CD4-positive, CD25-positive, alpha-beta regulatory T cell (primary cell): ENCODE measurements at regions not wholly inside any gene's neighbourhood (a gene's known extent, or its start where the extent isn't known, plus 50 kb on each side); places are given as distances from the start of the nearest gene placed in this dataset.

Experiments used
- ATAC-seq, 2 donors: fragments of 150-1000 bp; cut with Tn5 transposase; one replicate each; pipeline ENCODE4 v1.10.0; 2021; ENCODE audit warnings: low read depth in 2 of 2, moderate number of reproducible peaks in 2 of 2, moderate library complexity in 1 of 2
- DNase-seq, 3 donors: peaks; one replicate each; pipeline versions ENCODE4 v3.0.0 to v3.0.0-alpha.2; 2012 to 2022; ENCODE audit warnings: mixed read lengths in 1 of 3
- H3K27ac ChIP-seq: one replicate; pipeline ENCODE4 v1.7.0; 2013; ENCODE audit warnings: mild to moderate bottlenecking, low read length; ENCODE audit not compliant: insufficient read depth, poor library complexity, severe bottlenecking
- H3K27me3 ChIP-seq: one replicate; pipeline ENCODE4 v1.7.0; 2013; ENCODE audit warnings: low read length; ENCODE audit not compliant: control insufficient read depth, insufficient read depth
- H3K36me3 ChIP-seq: one replicate; pipeline ENCODE4 v1.7.0; 2013; ENCODE audit warnings: mild to moderate bottlenecking, low read length, moderate library complexity; ENCODE audit not compliant: control insufficient read depth, insufficient read depth
- H3K4me1 ChIP-seq: 2 replicates; pipeline ENCODE4 v1.7.0; 2013; ENCODE audit warnings: mild to moderate bottlenecking, low read length; ENCODE audit not compliant: insufficient read depth, control insufficient read depth, poor library complexity, severe bottlenecking
- H3K4me3 ChIP-seq: one replicate; pipeline ENCODE4 v1.7.0; 2013; ENCODE audit warnings: low read depth, mild to moderate bottlenecking, low read length, moderate library complexity
- H3K9me3 ChIP-seq, 2 experiments: 1 replicate in 1 of 2; 2 replicates in 1 of 2; pipeline ENCODE4 v1.7.0; 2013; ENCODE audit warnings: low read length in 2 of 2, mild to moderate bottlenecking in 1 of 2, moderate library complexity in 1 of 2; ENCODE audit not compliant: control insufficient read depth in 2 of 2
- H3K27ac Mint-ChIP-seq, 3 donors: one replicate each; pipeline ENCODE4 v1.8.0; 2020 to 2022; ENCODE audit warnings: mild to moderate bottlenecking in 3 of 3, mixed read lengths in 3 of 3, moderate library complexity in 2 of 3
- H3K27me3 Mint-ChIP-seq: one replicate; pipeline ENCODE4 v1.8.0; 2022; ENCODE audit warnings: mild to moderate bottlenecking, mixed read lengths
- H3K36me3 Mint-ChIP-seq: one replicate; pipeline ENCODE4 v1.8.0; 2020; ENCODE audit warnings: mixed read lengths
- H3K4me1 Mint-ChIP-seq, 4 donors: one replicate each; pipeline ENCODE4 v1.8.0; 2020 to 2022; ENCODE audit warnings: mixed read lengths in 4 of 4, mild to moderate bottlenecking in 1 of 4
- H3K4me3 Mint-ChIP-seq, 4 donors: one replicate each; pipeline ENCODE4 v1.8.0; 2020 to 2022; ENCODE audit warnings: mild to moderate bottlenecking in 4 of 4, mixed read lengths in 4 of 4, moderate library complexity in 3 of 4
- H3K9me3 Mint-ChIP-seq, 7 donors: one replicate each; pipeline ENCODE4 v1.8.0; 2020 to 2022; ENCODE audit warnings: mixed read lengths in 7 of 7, mild to moderate bottlenecking in 3 of 7, moderate library complexity in 2 of 7

DNA sequence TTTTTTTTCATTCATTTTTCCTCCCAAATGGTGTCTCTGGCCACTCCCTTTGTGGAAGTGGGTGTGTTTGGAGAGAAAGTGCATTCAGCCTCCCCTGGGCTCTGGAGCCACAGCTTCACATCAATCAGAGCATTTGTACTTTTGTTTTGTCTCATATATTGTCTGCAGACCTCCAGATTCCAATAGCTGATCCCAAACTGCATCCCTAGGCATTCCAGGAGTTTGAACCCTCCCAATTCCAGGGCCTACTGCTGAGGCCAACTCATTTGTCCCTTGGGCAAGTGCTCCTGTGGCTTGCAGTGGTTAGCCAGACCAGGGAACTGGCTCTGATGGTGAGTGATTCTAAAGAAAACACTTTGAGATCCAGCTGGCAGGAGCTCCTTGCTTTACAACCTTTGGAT, 163.3 kb downstream of the IPMK start:
- H3K27ac Mint-ChIP-seq, result no peak overlapping the region
- H3K36me3 Mint-ChIP-seq, result no peaks in the 10 kb centered on the region

DNA sequence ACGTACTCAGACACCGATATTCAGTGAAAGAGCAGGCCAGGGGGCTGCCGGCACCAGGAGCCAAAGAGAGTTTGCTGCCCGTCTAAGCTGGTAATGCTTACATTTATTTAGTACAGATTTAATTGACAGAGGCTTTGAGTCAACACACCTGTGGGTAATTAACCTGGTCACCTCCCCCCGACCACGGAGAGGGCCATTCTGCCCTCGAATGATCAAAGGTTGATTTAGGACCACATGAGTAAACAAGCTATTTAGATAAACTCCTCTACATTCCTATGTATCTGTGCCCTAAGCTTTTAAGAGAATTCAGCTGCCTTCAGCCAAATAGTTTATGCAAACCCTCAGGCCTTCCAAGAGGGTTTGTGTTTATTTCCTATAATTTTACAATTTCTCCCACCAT, 164.8 kb downstream of the IPMK start:
- DNase-seq, result no peak
- Mint-ChIP-seq H3K36me3 (no peaks in the 10 kb centered on the region), H3K4me1 (no peaks in the 10 kb centered on the region), H3K27ac (no peak overlapping the region), H3K27me3 (no peaks in the 10 kb centered on the region), H3K9me3 (peaks cover 0 to 2% (median 0%) of the 10 kb centered on the region in 7 donors), H3K4me3 (no peak overlapping the region)
- H3K4me3 ChIP-seq, result no peak overlapping the region
- no peaks in the 10 kb centered on the region for H3K27me3 ChIP-seq
- no peaks in the 10 kb centered on the region for H3K36me3 ChIP-seq
- no peak overlapping the region for H3K27ac ChIP-seq
- H3K9me3 ChIP-seq, result no peaks in the 10 kb centered on the region
- no peaks in the 10 kb centered on the region for H3K4me1 ChIP-seq
- ATAC-seq, result no peak

More for the DNA sequence above, 163.3 kb downstream of the IPMK start:
- Histone ChIP-seq H3K4me3 (no peak overlapping the region), H3K9me3 (no peaks in the 10 kb centered on the region), H3K27me3 (no peaks in the 10 kb centered on the region), H3K4me1 (no peaks in the 10 kb centered on the region), H3K27ac (no peak overlapping the region), H3K36me3 (no peaks in the 10 kb centered on the region)
- Mint-ChIP-seq H3K9me3 (peaks cover 0 to 2% (median 0%) of the 10 kb centered on the region in 7 donors), H3K4me1 (no peaks in the 10 kb centered on the region), H3K4me3 (no peak overlapping the region), H3K27me3 (no peaks in the 10 kb centered on the region)
- DNase-seq, result no peak
- ATAC-seq, result no peak

DNA sequence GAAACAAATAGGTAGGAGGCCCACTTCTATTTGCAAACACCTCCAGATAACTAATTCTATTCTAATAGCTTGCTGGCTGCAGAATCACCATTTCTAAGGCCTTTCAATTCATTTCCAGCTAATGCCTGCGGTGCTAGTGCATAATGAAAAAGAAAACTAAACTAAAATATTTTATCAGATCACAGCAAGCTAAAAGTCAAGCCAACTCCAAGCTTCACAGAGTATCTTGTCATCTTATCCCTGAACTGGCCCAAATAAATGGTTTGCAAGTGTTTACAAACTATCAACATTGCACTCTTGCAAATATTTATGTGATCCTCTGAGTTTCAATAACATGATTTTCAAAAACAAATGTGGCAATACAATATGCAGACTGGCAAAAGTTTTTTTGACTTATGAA, 166.0 kb downstream of the IPMK start:
- no peak overlapping the region for H3K4me3 Mint-ChIP-seq

DNA sequence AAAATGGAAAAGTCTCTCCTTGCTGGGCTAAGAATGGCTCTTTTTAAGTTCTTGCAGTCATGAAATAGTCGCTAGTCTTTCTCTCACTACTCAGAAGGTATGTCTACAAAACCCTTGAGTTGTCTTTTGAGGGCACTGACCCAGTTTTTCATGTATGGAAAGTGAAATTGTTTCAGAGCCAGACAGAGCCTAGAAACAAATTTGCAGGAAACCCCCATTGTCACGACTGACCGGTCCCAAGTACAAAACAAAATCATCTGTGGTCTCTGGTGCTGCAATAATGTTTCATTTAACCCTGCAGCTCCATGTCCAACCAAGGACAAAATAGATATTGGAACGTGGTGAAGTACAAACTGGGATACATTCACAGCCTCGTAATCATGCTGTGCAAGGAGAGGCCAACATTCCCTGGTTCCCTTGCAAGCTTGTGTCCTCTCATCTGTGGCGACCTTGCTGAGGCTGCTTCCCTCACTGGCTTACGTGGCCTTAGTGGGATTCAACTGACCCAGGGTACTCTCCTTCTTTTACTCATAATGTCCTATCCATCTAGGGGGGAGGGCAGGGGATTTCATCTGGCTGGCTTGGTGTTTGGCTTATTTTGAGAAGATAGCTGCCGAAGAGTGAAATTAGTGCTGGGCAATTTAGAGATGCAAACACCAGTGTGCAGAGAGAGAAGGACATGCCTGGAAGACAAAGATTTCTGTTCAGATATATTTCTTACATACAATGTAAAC, 172.5 kb downstream of the IPMK start:
- H3K9me3 Mint-ChIP-seq, result no peaks in the 10 kb centered on the region
- H3K9me3 ChIP-seq, result no peaks in the 10 kb centered on the region
- H3K4me3 ChIP-seq, result no peak overlapping the region
- H3K4me1 ChIP-seq, result no peaks in the 10 kb centered on the region
- no peak overlapping the region for H3K27ac ChIP-seq
- H3K36me3 Mint-ChIP-seq, result no peaks in the 10 kb centered on the region
- no peak overlapping the region for H3K4me3 Mint-ChIP-seq
- DNase-seq (no peak), ATAC-seq (no peak)
- H3K27me3 ChIP-seq, result no peaks in the 10 kb centered on the region
- H3K27me3 Mint-ChIP-seq, result no peaks in the 10 kb centered on the region
- H3K36me3 ChIP-seq, result no peaks in the 10 kb centered on the region
- no peak overlapping the region for H3K27ac Mint-ChIP-seq
- no peaks in the 10 kb centered on the region for H3K4me1 Mint-ChIP-seq

More for the DNA sequence above, 166.0 kb downstream of the IPMK start:
- Mint-ChIP-seq H3K9me3 (peaks cover 0 to 2% (median 0%) of the 10 kb centered on the region in 7 donors), H3K27me3 (no peaks in the 10 kb centered on the region), H3K4me1 (no peaks in the 10 kb centered on the region), H3K27ac (no peak overlapping the region), H3K36me3 (no peaks in the 10 kb centered on the region)
- Histone ChIP-seq H3K36me3 (no peaks in the 10 kb centered on the region), H3K9me3 (no peaks in the 10 kb centered on the region), H3K4me1 (no peaks in the 10 kb centered on the region), H3K27me3 (no peaks in the 10 kb centered on the region), H3K4me3 (no peak overlapping the region), H3K27ac (no peak overlapping the region)
- ATAC-seq (no peak), DNase-seq (no peak)

DNA sequence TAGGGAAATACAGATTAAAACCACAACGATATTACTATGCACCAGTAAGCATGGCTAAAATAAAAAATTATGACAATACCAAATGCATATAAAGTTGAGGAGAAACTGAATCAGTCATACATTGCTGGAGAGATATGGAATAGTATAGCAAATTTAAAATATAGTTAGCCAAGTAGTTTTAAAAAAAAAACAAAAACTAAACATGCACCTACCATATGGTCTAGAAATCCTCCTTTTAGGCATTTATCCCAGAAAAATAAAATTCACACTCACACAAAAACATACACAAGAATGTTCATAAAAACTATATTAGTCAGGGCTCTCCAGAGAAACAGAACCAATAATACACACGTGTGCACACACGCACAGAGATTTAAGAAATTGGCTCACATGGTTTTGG, 175.8 kb downstream of the IPMK start:
- Mint-ChIP-seq H3K27me3 (peaks cover 6% of the 10 kb centered on the region), H3K27ac (no peak overlapping the region), H3K9me3 (peaks cover 0 to 1% (median 0%) of the 10 kb centered on the region in 7 donors), H3K4me1 (no peaks in the 10 kb centered on the region), H3K36me3 (no peaks in the 10 kb centered on the region), H3K4me3 (no peak overlapping the region)
- DNase-seq, result no peak
- Histone ChIP-seq H3K27ac (no peak overlapping the region), H3K4me1 (no peaks in the 10 kb centered on the region), H3K27me3 (no peaks in the 10 kb centered on the region), H3K4me3 (no peak overlapping the region), H3K9me3 (no peaks in the 10 kb centered on the region), H3K36me3 (no peaks in the 10 kb centered on the region)
- no peak for ATAC-seq

DNA sequence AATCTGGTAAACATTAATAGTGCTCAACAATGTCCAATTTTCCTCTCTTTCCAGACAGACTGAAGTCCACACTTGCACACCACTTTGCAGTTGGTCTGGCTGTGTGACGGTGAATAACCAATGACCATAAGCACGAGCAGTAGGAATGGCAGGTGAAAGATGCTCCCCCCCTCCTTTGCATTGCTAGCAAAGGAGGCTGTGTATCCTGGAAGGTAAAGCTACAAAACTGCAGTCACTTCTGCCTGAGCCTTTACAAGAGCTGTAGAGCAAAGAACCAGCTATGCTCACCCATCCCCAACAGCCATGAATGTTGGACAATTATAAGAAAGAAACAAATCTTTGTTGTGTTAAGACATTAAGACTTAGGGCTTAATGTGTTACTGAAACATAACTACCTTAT, 178.0 kb downstream of the IPMK start:
- Histone ChIP-seq H3K27ac (no peak overlapping the region), H3K36me3 (no peaks in the 10 kb centered on the region), H3K4me1 (no peaks in the 10 kb centered on the region), H3K4me3 (no peak overlapping the region), H3K9me3 (no peaks in the 10 kb centered on the region), H3K27me3 (no peaks in the 10 kb centered on the region)
- Mint-ChIP-seq H3K27me3 (peaks cover 6% of the 10 kb centered on the region), H3K9me3 (peaks cover 0 to 1% (median 0%) of the 10 kb centered on the region in 7 donors), H3K36me3 (no peaks in the 10 kb centered on the region), H3K4me1 (no peaks in the 10 kb centered on the region), H3K4me3 (no peak overlapping the region), H3K27ac (no peak overlapping the region)
- no peak for DNase-seq
- no peak for ATAC-seq

DNA sequence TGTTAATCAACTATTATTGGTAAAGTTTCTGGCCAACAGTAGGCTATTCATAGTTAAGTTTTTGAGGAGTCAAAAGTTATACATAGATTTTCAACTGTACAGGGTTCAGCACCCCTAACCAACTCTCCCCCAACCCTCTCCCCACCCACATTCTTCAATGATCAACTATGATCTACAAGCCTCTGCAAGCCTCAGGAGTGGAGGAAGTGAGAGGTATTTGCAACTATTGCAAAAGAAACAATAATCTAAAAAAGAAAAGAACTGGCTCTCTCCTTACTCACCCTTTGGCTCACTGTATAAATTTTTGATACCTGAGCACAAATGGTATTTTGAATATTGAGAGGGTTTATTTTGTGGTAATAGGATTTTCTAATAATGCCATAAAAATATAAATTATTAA, 179.8 kb downstream of the IPMK start:
- H3K36me3 Mint-ChIP-seq, result no peaks in the 10 kb centered on the region
- DNase-seq, result no peak

DNA sequence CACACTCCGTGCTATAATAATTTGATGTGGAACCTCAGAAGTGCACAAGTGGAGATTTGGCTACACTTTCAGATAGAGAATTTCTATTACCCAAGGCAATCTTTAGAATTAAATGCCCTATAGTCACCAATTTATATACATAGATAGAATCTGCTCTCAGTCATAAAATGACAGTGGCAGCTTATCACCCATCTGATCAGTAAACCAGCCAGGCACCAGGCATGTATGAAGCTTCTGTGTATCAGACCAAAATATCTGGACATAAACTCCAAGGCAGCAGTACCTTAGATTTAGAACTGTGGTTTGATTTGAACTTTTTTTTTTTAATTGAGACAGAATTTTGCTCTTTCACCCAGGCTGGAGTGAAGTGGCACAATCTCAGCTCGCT, 180.9 kb downstream of the IPMK start:
- Histone ChIP-seq H3K27me3 (no peaks in the 10 kb centered on the region), H3K4me1 (no peaks in the 10 kb centered on the region), H3K9me3 (no peaks in the 10 kb centered on the region), H3K27ac (no peak overlapping the region), H3K36me3 (no peaks in the 10 kb centered on the region), H3K4me3 (no peak overlapping the region)
- no peaks in the 10 kb centered on the region for H3K36me3 Mint-ChIP-seq
- H3K9me3 Mint-ChIP-seq, result peaks cover 0 to 1% (median 0%) of the 10 kb centered on the region in 7 donors
- no peaks in the 10 kb centered on the region for H3K4me1 Mint-ChIP-seq
- DNase-seq (no peak), ATAC-seq (no peak)
- no peak overlapping the region for H3K27ac Mint-ChIP-seq
- H3K27me3 Mint-ChIP-seq, result peaks cover 6% of the 10 kb centered on the region
- no peak overlapping the region for H3K4me3 Mint-ChIP-seq

More for the DNA sequence above, 179.8 kb downstream of the IPMK start:
- Mint-ChIP-seq H3K27ac (no peak overlapping the region), H3K4me1 (no peaks in the 10 kb centered on the region), H3K27me3 (peaks cover 6% of the 10 kb centered on the region), H3K9me3 (peaks cover 0 to 1% (median 0%) of the 10 kb centered on the region in 7 donors), H3K4me3 (no peak overlapping the region)
- Histone ChIP-seq H3K4me1 (no peaks in the 10 kb centered on the region), H3K9me3 (no peaks in the 10 kb centered on the region), H3K4me3 (no peak overlapping the region), H3K27me3 (no peaks in the 10 kb centered on the region), H3K27ac (no peak overlapping the region), H3K36me3 (no peaks in the 10 kb centered on the region)
- no peak for ATAC-seq
